ENCODE measurements at regions not wholly inside any gene's neighbourhood (a gene's known extent, or its start where the extent isn't known, plus 50 kb on each side); places are given as distances from the start of the nearest gene placed in this dataset.

GRCh38 chr10:8790390-8790789, 735.9 kb downstream of the GATA3 start:
- H3F3A ChIP-seq (ENCODE audit: insufficient read depth): no peaks in the 10 kb centered on the region
- no peak for TF ChIP-seq EZH2phosphoT487 (conservative IDR thresholded peaks at IDR 0.05; ENCODE audit: low read length)
- H3K36me3 ChIP-seq (ENCODE audit: low read length): no peaks in the 10 kb centered on the region
- H3K4me2 ChIP-seq (ENCODE audit: low read depth, low read length, poor library complexity, severe bottlenecking): no peak overlapping the region
- H3K4me3 ChIP-seq (ENCODE audit: insufficient read depth, low read length, poor library complexity, severe bottlenecking): no peak overlapping the region
- H3K9ac ChIP-seq (ENCODE audit: low read length): no peak overlapping the region
- no peaks in the 10 kb centered on the region for H4K20me1 ChIP-seq (ENCODE audit: low read depth, low read length)
- peaks cover 10% of the 10 kb centered on the region; the same call in 1 of the 2 replicates for H3K9me3 ChIP-seq (ENCODE audit: insufficient read depth, low read length)
- no peak overlapping the region for H3K27ac ChIP-seq (ENCODE audit: low read depth, low read length)
- H3K9me2 ChIP-seq (replicated peaks; ENCODE audit: insufficient read depth, low read length): no peaks in the 10 kb centered on the region
- H3K27me3 ChIP-seq (ENCODE audit: low read length): no peaks in the 10 kb centered on the region; the same call in 1 of the 2 replicates
- H2AFZ ChIP-seq (ENCODE audit: low read depth, low read length, severe bottlenecking): no peak overlapping the region
- H3K79me2 ChIP-seq (ENCODE audit: insufficient read depth, low read length): no peaks in the 10 kb centered on the region

GRCh38 chr10:8794860-8795259, 740.4 kb downstream of the GATA3 start:
- no peak overlapping the region for H3K27ac ChIP-seq (ENCODE audit: low read depth, low read length)
- no peak overlapping the region for H3K9ac ChIP-seq (ENCODE audit: low read length)
- no peaks in the 10 kb centered on the region for H3K36me3 ChIP-seq (ENCODE audit: low read length)
- no peak for TF ChIP-seq CTCF (IDR thresholded peaks at IDR 0.05; ENCODE audit: insufficient read depth, low read length, poor library complexity, severe bottlenecking)
- no peak for TF ChIP-seq EZH2phosphoT487 (conservative IDR thresholded peaks at IDR 0.05; ENCODE audit: low read length)
- no peaks in the 10 kb centered on the region; the same call in 1 of the 2 replicates for H3K27me3 ChIP-seq (ENCODE audit: low read length)
- no peaks in the 10 kb centered on the region for H4K20me1 ChIP-seq (ENCODE audit: low read depth, low read length)
- H3K79me2 ChIP-seq (ENCODE audit: insufficient read depth, low read length): no peaks in the 10 kb centered on the region
- H3K4me2 ChIP-seq (ENCODE audit: low read depth, low read length, poor library complexity, severe bottlenecking): no peak overlapping the region
- no peaks in the 10 kb centered on the region for H3K9me3 ChIP-seq (ENCODE audit: insufficient read depth, low read length)
- no peak overlapping the region for H2AFZ ChIP-seq (ENCODE audit: low read depth, low read length, severe bottlenecking)
- H3F3A ChIP-seq (ENCODE audit: insufficient read depth): no peaks in the 10 kb centered on the region
- no peak overlapping the region for H3K4me3 ChIP-seq (ENCODE audit: insufficient read depth, low read length, poor library complexity, severe bottlenecking)
- no peaks in the 10 kb centered on the region for H3K9me2 ChIP-seq (replicated peaks; ENCODE audit: insufficient read depth, low read length)

DNA sequence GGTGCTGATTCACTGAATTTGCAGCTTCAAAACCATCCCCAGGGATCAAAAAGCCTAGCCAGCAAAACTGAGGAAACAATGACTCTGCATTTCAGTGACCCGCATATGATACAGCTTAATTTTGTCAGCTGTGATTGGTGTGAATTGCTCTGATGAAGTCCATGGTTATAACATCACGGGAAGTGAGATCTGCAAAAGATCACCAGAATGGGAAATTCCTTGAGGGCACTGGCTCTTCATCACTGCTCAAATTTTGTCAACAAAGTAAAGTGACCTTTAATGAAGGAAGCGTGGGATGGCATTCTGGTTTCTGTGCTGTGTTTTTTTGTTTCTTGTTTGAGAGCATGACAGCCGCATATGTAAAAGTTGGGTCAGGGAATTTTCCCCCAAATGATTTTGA, 745.9 kb downstream of the GATA3 start:
- H3K9me2 ChIP-seq (replicated peaks; ENCODE audit: insufficient read depth, low read length): no peaks in the 10 kb centered on the region
- H3K9ac ChIP-seq (ENCODE audit: low read length): no peak overlapping the region
- H3F3A ChIP-seq (ENCODE audit: insufficient read depth): no peaks in the 10 kb centered on the region
- no peak overlapping the region for H3K4me2 ChIP-seq (ENCODE audit: low read depth, low read length, poor library complexity, severe bottlenecking)
- TF ChIP-seq EZH2phosphoT487 (conservative IDR thresholded peaks at IDR 0.05; ENCODE audit: low read length) (no peak), CTCF (IDR thresholded peaks at IDR 0.05; ENCODE audit: insufficient read depth, low read length, poor library complexity, severe bottlenecking) (no peak)
- no peaks in the 10 kb centered on the region for H4K20me1 ChIP-seq (ENCODE audit: low read depth, low read length)
- no peaks in the 10 kb centered on the region for H3K79me2 ChIP-seq (ENCODE audit: insufficient read depth, low read length)
- H2AFZ ChIP-seq (ENCODE audit: low read depth, low read length, severe bottlenecking): no peak overlapping the region
- no peaks in the 10 kb centered on the region for H3K27me3 ChIP-seq (ENCODE audit: low read length)
- H3K36me3 ChIP-seq (ENCODE audit: low read length): no peaks in the 10 kb centered on the region
- H3K9me3 ChIP-seq (ENCODE audit: insufficient read depth, low read length): no peaks in the 10 kb centered on the region
- H3K27ac ChIP-seq (ENCODE audit: low read depth, low read length): no peak overlapping the region
- no peak overlapping the region for H3K4me3 ChIP-seq (ENCODE audit: insufficient read depth, low read length, poor library complexity, severe bottlenecking)

- no peak overlapping the region for H3K27ac ChIP-seq (ENCODE audit: low read depth, low read length)
- H2AFZ ChIP-seq (ENCODE audit: low read depth, low read length, severe bottlenecking): no peak overlapping the region
- H3K79me2 ChIP-seq (ENCODE audit: insufficient read depth, low read length): no peaks in the 10 kb centered on the region
- no peaks in the 10 kb centered on the region for H3F3A ChIP-seq (ENCODE audit: insufficient read depth)
- no peaks in the 10 kb centered on the region for H3K27me3 ChIP-seq (ENCODE audit: low read length)
- H3K4me3 ChIP-seq (ENCODE audit: insufficient read depth, low read length, poor library complexity, severe bottlenecking): no peak overlapping the region
- H3K9ac ChIP-seq (ENCODE audit: low read length): no peak overlapping the region
- TF ChIP-seq EZH2phosphoT487 (conservative IDR thresholded peaks at IDR 0.05; ENCODE audit: low read length): no peak
- TF ChIP-seq CTCF (IDR thresholded peaks at IDR 0.05; ENCODE audit: insufficient read depth, low read length, poor library complexity, severe bottlenecking): no peak
- no peaks in the 10 kb centered on the region for H4K20me1 ChIP-seq (ENCODE audit: low read depth, low read length)
- H3K9me3 ChIP-seq (ENCODE audit: insufficient read depth, low read length): no peaks in the 10 kb centered on the region
- no peaks in the 10 kb centered on the region for H3K9me2 ChIP-seq (replicated peaks; ENCODE audit: insufficient read depth, low read length)
- no peaks in the 10 kb centered on the region for H3K36me3 ChIP-seq (ENCODE audit: low read length)
- H3K4me2 ChIP-seq (ENCODE audit: low read depth, low read length, poor library complexity, severe bottlenecking): no peak overlapping the region
These were observed 749.5 kb downstream of the GATA3 start for GRCh38 chr10:8803992-8804391.
